HL-60 (cell line): ENCODE measurements at regions not wholly inside any gene's neighbourhood (a gene's known extent, or its start where the extent isn't known, plus 50 kb on each side); places are given as distances from the start of the nearest gene placed in this dataset.

Source experiments
- DNase-seq, 2 experiments: peaks; one replicate each; pipeline ENCODE4 v3.0.0-alpha.2; 2010 to 2020; ENCODE audit warnings: low read depth in 1 of 2, low spot score in 1 of 2
- H3K27ac ChIP-seq: fragments of 250-450 bp; sonication (Bioruptor Pico); replicated peaks from 2 replicates; pipeline ENCODE4 v1.5.1; 2020; ENCODE audit warnings: mild to moderate bottlenecking, moderate library complexity
- H3K27me3 ChIP-seq: fragments of 250-450 bp; sonication (Bioruptor Pico); 2 replicates; pipeline ENCODE4 v1.5.1; 2021; ENCODE audit warnings: mild to moderate bottlenecking, moderate library complexity; ENCODE audit not compliant: insufficient read depth, poor library complexity, severe bottlenecking
- H3K4me3 ChIP-seq: replicated peaks from 2 replicates; pipeline ENCODE4 v1.5.1; 2011; ENCODE audit warnings: mild to moderate bottlenecking, control low read depth, low read length; ENCODE audit not compliant: insufficient read depth
- CTCF ChIP-seq: IDR thresholded peaks from one replicate; pipeline ENCODE4 v1.5.1; 2011; ENCODE audit warnings: low read length, control low read depth, inconsistent platforms; ENCODE audit not compliant: insufficient read depth
- GABPA ChIP-seq: IDR thresholded peaks from 2 replicates; pipeline ENCODE4 v1.6.1; 2012; ENCODE audit warnings: low read depth
- POLR2AphosphoS5 ChIP-seq: IDR thresholded peaks from 2 replicates; pipeline ENCODE4 v1.6.1; 2012; ENCODE audit warnings: low read depth
- REST ChIP-seq: IDR thresholded peaks from 2 replicates; pipeline ENCODE4 v1.6.1; 2012; ENCODE audit warnings: low read depth; ENCODE audit not compliant: insufficient replicate concordance
- SPI1 ChIP-seq: IDR thresholded peaks from 2 replicates; pipeline ENCODE4 v1.6.1; 2012; ENCODE audit warnings: low read depth, mild to moderate bottlenecking, borderline replicate concordance

- H3K27me3 ChIP-seq, result no peaks in the 10 kb centered on the region
- H3K4me3 ChIP-seq, result no peak overlapping the region
- DNase-seq, result no peak
- no peak for TF ChIP-seq GABPA
- TF ChIP-seq SPI1, result no peak
- TF ChIP-seq REST, result no peak
- no peak for TF ChIP-seq CTCF
- no peak for TF ChIP-seq POLR2AphosphoS5
- no peak overlapping the region for H3K27ac ChIP-seq
Measured at GRCh38 chr12:63396135-63396534, 245.1 kb upstream of the AVPR1A start.

- DNase-seq, result no peak
- TF ChIP-seq SPI1 (no peak), POLR2AphosphoS5 (no peak), REST (no peak), GABPA (no peak), CTCF (no peak)
- no peak overlapping the region for H3K27ac ChIP-seq
- no peaks in the 10 kb centered on the region for H3K27me3 ChIP-seq
- H3K4me3 ChIP-seq, result no peak overlapping the region
Measured at GRCh38 chr12:63394983-63395382, 244.0 kb upstream of the AVPR1A start.

GRCh38 chr12:63394349-63394748, 243.3 kb upstream of the AVPR1A start:
- H3K27ac ChIP-seq, result no peak overlapping the region

More at GRCh38 chr12:63394349-63394748, 243.3 kb upstream of the AVPR1A start:
- no peak for DNase-seq
- Histone ChIP-seq H3K27me3 (no peaks in the 10 kb centered on the region), H3K4me3 (no peak overlapping the region)
- TF ChIP-seq POLR2AphosphoS5 (no peak), SPI1 (no peak), CTCF (no peak), GABPA (no peak), REST (no peak)
